Esophagus muscularis mucosa (tissue), 2 donors: ENCODE measurements at regions not wholly inside any gene's neighbourhood (a gene's known extent, or its start where the extent isn't known, plus 50 kb on each side); places are given as distances from the start of the nearest gene placed in this dataset.

Experiments
- POLR2A ChIP-seq: fragments of 450-650 bp; IDR thresholded peaks from one replicate; pipeline ENCODE4 v1.6.1; 2017; ENCODE audit warnings: antibody characterized with exemption, moderate library complexity, mild to moderate bottlenecking, low read depth
- POLR2AphosphoS5 ChIP-seq, 2 donors: sonication (generic); formaldehyde crosslinking; IDR thresholded peaks; one replicate each; pipeline ENCODE4 v1.6.1; 2017; ENCODE audit warnings: antibody characterized with exemption in 2 of 2

DNA sequence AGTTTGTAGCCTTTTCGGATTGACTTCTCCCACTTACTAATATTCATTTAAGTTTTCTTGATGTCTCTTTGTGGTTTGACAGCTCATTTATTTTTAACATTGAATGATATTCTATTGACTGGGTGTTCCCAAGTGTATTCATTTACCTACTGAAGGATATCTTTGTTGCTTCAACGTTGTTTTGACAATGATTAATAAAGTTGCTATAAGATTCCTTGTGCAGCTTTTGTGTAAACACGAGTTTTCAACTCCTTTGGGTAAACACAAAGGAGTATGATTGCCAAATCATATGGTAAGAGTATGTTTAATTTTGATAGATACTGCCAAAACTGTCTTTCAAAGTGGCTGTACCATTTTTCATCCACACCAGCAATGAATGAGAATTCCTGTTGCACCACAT is 1200.9 kb downstream of the DSC3 start:
- TF ChIP-seq POLR2AphosphoS5 (IDR thresholded peaks at IDR 0.05): no peak
- no peak for TF ChIP-seq POLR2A
